ENCODE measurements at regions not wholly inside any gene's neighbourhood (a gene's known extent, or its start where the extent isn't known, plus 50 kb on each side); places are given as distances from the start of the nearest gene placed in this dataset.
"Not testable (repeated sequence)": the region's sequence is repeated elsewhere in the genome, so short reads cannot be mapped to it uniquely, and the experiment has no call there.

DNA sequence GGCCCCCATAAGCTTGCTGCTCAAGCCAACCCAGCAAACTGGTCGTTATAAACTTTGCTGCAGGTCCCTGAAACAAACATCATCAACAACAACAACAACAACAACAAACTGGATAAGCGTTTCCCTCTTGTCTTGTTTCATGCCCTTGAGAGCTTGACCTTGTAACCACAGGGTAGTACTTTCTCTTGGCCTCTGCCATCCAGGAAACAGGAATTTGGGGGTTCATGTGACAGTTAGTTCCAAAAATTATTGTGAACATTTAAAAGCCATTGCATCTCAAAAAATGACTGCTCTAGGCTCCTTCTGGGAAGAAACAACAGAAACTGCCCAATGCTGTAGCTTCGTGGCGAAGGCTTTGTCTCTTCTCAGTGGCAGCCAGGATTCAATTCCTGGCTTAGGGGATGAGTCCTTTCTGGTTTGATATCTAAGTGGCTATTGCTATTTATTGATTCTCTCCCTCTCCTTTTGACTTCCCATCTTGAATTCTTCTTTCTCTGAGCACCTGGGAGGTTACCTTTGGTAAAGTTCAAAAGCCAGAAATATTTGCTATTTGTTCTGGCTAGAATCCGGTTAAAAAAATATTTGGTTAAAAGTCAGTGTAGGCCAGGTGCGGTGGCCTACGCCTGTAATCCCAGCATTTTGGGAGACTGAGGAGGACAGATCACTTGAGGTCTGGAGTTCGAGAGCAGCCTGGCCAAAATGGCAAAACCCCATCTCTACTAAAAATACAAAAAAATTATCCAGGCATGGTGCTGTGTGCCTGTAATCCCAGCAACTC, 52.0 kb upstream of the CPM start:
- Mint-ChIP-seq H3K36me3 (ENCODE audit: insufficient read depth) (no peaks in the 10 kb centered on the region), H3K27me3 (peaks cover 62% of the 10 kb centered on the region), H3K27ac (ENCODE audit: low read depth) (no peak overlapping the region), H3K4me1 (no peaks in the 10 kb centered on the region), H3K9me3 (peaks cover 6% of the 10 kb centered on the region), H3K4me3 (no peak overlapping the region)
- no peak for DNase-seq (ENCODE audit: low spot score in 2 of 2)
- ATAC-seq (replicated peaks; ENCODE audit: extremely low read depth, poor library complexity, severe bottlenecking) = no peak

- peaks cover 14% of the 10 kb centered on the region for H3K9me3 Mint-ChIP-seq
- not testable (repeated sequence) for H3K36me3 Mint-ChIP-seq (ENCODE audit: insufficient read depth); ATAC-seq (replicated peaks; ENCODE audit: extremely low read depth, poor library complexity, severe bottlenecking)
Observed at GRCh38 chr12:68997526-68997925, 64.6 kb upstream of the CPM start.

DNA sequence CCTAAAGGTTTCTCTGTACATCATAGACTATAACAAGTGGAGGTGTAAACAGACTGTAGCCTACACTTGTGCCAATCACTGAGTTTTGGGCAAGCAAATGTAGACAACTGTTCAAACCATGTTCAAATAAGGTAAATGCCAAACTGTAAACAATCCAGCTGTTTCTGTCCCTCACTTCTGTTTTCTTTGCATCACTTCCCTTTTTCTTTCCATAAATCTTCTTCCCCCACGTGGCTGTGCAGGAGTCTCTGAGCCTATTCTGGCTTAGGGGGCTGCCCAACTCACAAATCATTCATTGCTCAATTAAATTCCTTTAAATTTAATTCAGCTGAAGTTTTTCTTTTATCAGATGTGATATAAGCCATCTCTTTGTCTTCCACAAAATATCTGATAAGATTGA, 65.1 kb upstream of the CPM start:
- peaks cover 29% of the 10 kb centered on the region for H3K27me3 Mint-ChIP-seq
- H3K36me3 Mint-ChIP-seq (ENCODE audit: insufficient read depth) = no peaks in the 10 kb centered on the region
- ATAC-seq (replicated peaks; ENCODE audit: extremely low read depth, poor library complexity, severe bottlenecking) (no peak), DNase-seq (ENCODE audit: low spot score in 2 of 2) (no peak)
- no peak overlapping the region for H3K4me3 Mint-ChIP-seq
- no peaks in the 10 kb centered on the region for H3K4me1 Mint-ChIP-seq
- H3K9me3 Mint-ChIP-seq = peaks cover 14% of the 10 kb centered on the region
- no peak overlapping the region for H3K27ac Mint-ChIP-seq (ENCODE audit: low read depth)

More at GRCh38 chr12:68997526-68997925, 64.6 kb upstream of the CPM start:
- H3K27me3 Mint-ChIP-seq = peaks cover 29% of the 10 kb centered on the region
- not testable (repeated sequence) for H3K4me1 Mint-ChIP-seq; DNase-seq (ENCODE audit: low spot score in 2 of 2); H3K27ac Mint-ChIP-seq (ENCODE audit: low read depth); H3K4me3 Mint-ChIP-seq

GRCh38 chr12:69000074-69000473, 67.1 kb upstream of the CPM start:
- Mint-ChIP-seq H3K9me3 (peaks cover 14% of the 10 kb centered on the region), H3K36me3 (ENCODE audit: insufficient read depth) (no peaks in the 10 kb centered on the region), H3K4me1 (no peaks in the 10 kb centered on the region), H3K27me3 (peaks cover 23% of the 10 kb centered on the region), H3K4me3 (no peak overlapping the region), H3K27ac (ENCODE audit: low read depth) (no peak overlapping the region)
- ATAC-seq (replicated peaks; ENCODE audit: extremely low read depth, poor library complexity, severe bottlenecking) (no peak), DNase-seq (ENCODE audit: low spot score in 2 of 2) (no peak)

DNA sequence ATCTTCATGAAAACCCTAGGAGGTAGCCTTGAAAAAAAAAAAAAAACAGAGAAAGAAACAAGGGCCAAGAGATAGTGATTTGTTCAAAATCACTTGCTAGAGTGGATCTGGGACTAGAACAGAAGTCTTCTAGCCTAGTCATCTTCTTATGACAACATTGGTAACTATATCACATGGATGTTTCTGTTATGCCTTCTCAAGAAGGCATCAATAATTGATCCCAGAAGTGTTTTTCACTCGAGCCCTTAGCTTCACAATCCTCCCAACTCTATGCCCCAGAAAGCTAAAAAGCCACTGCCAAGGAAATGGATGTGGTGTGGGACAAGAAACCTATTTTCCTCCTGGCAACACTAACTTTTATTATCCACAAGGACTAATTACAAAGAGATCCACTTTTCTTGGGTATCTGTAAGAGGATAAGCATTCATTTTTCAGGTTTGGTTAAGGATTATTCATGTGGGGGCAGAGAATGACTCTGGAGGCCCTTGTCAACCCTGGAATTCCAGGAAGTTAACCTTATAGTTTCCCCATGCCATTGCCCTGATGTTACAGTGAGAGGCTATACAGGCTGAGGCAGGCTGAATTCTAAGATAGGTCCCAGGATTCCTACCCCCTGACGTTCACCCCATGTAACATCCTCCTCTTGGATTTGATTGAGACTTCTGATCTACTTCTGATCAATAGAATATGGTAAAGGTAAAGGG, 67.7 kb upstream of the CPM start:
- no peaks in the 10 kb centered on the region for H3K36me3 Mint-ChIP-seq (ENCODE audit: insufficient read depth)
- peaks cover 29% of the 10 kb centered on the region for H3K27me3 Mint-ChIP-seq
- ATAC-seq (replicated peaks; ENCODE audit: extremely low read depth, poor library complexity, severe bottlenecking) (no peak), DNase-seq (ENCODE audit: low spot score in 2 of 2) (no peak)
- no peak overlapping the region for H3K27ac Mint-ChIP-seq (ENCODE audit: low read depth)
- H3K4me3 Mint-ChIP-seq = no peak overlapping the region
- H3K9me3 Mint-ChIP-seq = peaks cover 14% of the 10 kb centered on the region
- no peaks in the 10 kb centered on the region for H3K4me1 Mint-ChIP-seq

DNA sequence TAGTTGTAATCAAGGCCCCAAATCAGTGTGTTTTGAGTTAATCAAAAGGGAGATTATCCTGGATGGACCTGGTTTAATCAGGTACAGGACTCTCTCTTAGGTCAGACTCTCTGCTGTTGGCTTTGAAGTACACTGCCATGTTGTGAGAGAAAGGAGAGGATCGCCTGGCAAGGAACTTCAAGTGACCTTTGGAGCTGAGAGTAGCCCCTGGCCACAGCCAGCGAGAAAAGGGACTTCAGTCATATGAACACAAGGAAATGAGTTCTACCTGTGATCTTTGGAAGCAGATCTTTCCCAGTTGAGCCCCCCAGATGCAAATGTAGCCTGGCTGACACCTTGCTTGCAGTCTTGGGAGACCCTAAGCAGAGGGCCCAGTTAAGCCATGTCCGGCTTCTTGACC, 68.3 kb upstream of the CPM start:
- DNase-seq (ENCODE audit: low spot score in 2 of 2) (no peak), ATAC-seq (replicated peaks; ENCODE audit: extremely low read depth, poor library complexity, severe bottlenecking) (no peak)
- Mint-ChIP-seq H3K27me3 (peaks cover 35% of the 10 kb centered on the region), H3K4me3 (no peak overlapping the region), H3K36me3 (ENCODE audit: insufficient read depth) (no peaks in the 10 kb centered on the region), H3K27ac (ENCODE audit: low read depth) (no peak overlapping the region), H3K9me3 (peaks cover 14% of the 10 kb centered on the region), H3K4me1 (no peaks in the 10 kb centered on the region)

DNA sequence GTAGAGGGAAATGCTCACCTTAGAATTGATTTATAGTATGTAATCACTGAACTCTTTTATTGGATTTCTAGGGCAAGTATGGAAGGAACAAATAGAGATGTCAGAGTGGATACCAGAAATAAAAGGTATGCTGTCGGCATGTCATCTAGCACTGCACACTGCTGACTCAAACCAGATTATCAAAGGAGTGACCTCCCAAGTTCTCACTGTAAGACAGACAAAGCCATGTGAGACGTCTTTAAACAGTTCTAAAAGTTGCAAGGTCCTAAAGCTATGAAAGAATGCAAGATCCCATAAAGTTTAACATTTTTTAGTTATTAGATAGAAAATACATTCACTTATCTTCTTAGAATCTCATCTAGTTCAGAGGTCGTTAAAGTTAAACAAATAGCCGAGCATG, 70.0 kb upstream of the CPM start:
- Mint-ChIP-seq H3K4me1 (no peaks in the 10 kb centered on the region), H3K36me3 (ENCODE audit: insufficient read depth) (peaks cover 1% of the 10 kb centered on the region), H3K4me3 (no peak overlapping the region), H3K9me3 (peaks cover 6% of the 10 kb centered on the region), H3K27me3 (peaks cover 47% of the 10 kb centered on the region), H3K27ac (ENCODE audit: low read depth) (no peak overlapping the region)
- no peak for ATAC-seq (replicated peaks; ENCODE audit: extremely low read depth, poor library complexity, severe bottlenecking)
- no peak for DNase-seq (ENCODE audit: low spot score in 2 of 2)

- Mint-ChIP-seq H3K27me3 (peaks cover 48% of the 10 kb centered on the region), H3K27ac (ENCODE audit: low read depth) (no peak overlapping the region), H3K36me3 (ENCODE audit: insufficient read depth) (peaks cover 1% of the 10 kb centered on the region), H3K9me3 (peaks cover 6% of the 10 kb centered on the region), H3K4me1 (no peaks in the 10 kb centered on the region), H3K4me3 (no peak overlapping the region)
- ATAC-seq (replicated peaks; ENCODE audit: extremely low read depth, poor library complexity, severe bottlenecking) (no peak), DNase-seq (ENCODE audit: low spot score in 2 of 2) (no peak)
Observed at GRCh38 chr12:69003991-69004390, 71.0 kb upstream of the CPM start.

GRCh38 chr12:69007101-69007854, 74.3 kb upstream of the CPM start:
- peaks cover 1% of the 10 kb centered on the region for H3K36me3 Mint-ChIP-seq (ENCODE audit: insufficient read depth)
- H3K27me3 Mint-ChIP-seq = peaks cover 56% of the 10 kb centered on the region
- DNase-seq (ENCODE audit: low spot score in 2 of 2) (no peak), ATAC-seq (replicated peaks; ENCODE audit: extremely low read depth, poor library complexity, severe bottlenecking) (no peak)
- no peak overlapping the region for H3K4me3 Mint-ChIP-seq
- no peak overlapping the region for H3K27ac Mint-ChIP-seq (ENCODE audit: low read depth)
- H3K4me1 Mint-ChIP-seq = no peaks in the 10 kb centered on the region
- no peaks in the 10 kb centered on the region for H3K9me3 Mint-ChIP-seq

DNA sequence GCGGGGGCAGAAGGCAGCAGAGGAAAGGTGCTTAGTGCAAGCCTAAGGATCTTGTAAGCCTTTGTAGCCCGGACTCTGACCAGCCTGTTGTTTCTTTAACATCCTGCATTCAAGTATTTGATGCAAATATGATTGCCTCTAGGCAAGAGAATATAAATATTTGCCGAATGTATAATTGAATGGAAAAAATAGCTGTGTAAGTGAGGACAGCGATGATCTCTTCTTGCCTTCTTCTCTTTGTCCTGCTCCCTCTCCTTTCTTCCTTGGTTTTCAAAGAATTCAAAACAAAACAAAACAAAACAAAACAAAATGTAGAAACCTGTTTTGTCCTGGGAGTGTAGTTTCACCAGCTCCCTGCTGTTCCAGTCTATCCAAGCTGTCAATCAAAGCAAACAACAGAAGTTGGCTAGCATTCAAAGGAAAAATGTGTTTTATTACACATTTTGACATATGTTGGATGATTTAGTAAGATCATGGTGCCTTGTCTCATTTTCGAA, 74.9 kb upstream of the CPM start:
- no peak for ATAC-seq (replicated peaks; ENCODE audit: extremely low read depth, poor library complexity, severe bottlenecking)
- DNase-seq (ENCODE audit: low spot score in 2 of 2) = no peak
- Mint-ChIP-seq H3K4me1 (no peaks in the 10 kb centered on the region), H3K9me3 (no peaks in the 10 kb centered on the region), H3K27ac (ENCODE audit: low read depth) (no peak overlapping the region), H3K36me3 (ENCODE audit: insufficient read depth) (peaks cover 1% of the 10 kb centered on the region), H3K27me3 (peaks cover 56% of the 10 kb centered on the region), H3K4me3 (no peak overlapping the region)

DNA sequence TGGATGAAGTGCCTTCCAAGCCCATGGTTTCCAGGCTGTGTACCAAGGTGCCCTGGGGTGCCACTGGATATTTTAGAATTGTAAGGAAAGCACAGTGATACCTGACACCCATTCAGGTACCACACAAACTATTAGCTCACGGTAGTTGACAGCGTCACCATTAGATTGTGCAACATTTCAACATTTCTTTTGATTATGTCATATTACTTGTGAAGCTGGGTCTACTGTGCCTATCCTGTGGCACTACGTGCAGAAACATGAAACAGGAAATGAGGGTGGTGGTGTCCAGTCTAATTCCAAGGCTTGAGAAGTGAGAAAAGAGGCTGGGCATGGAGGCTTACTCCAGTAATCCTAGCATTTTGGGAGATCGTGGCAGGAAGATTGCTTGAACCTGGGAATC, 75.5 kb upstream of the CPM start:
- ATAC-seq (replicated peaks; ENCODE audit: extremely low read depth, poor library complexity, severe bottlenecking) (no peak), DNase-seq (ENCODE audit: low spot score in 2 of 2) (no peak)
- H3K4me1 Mint-ChIP-seq = no peaks in the 10 kb centered on the region
- H3K9me3 Mint-ChIP-seq = no peaks in the 10 kb centered on the region
- peaks cover 56% of the 10 kb centered on the region for H3K27me3 Mint-ChIP-seq
- peaks cover 1% of the 10 kb centered on the region for H3K36me3 Mint-ChIP-seq (ENCODE audit: insufficient read depth)
- H3K27ac Mint-ChIP-seq (ENCODE audit: low read depth) = no peak overlapping the region
- H3K4me3 Mint-ChIP-seq = no peak overlapping the region

- no peaks in the 10 kb centered on the region for H3K4me1 Mint-ChIP-seq
Observed at GRCh38 chr12:69014047-69014446, 81.1 kb upstream of the CPM start.

More at GRCh38 chr12:69014047-69014446, 81.1 kb upstream of the CPM start:
- no peak for DNase-seq (ENCODE audit: low spot score in 2 of 2)
- Mint-ChIP-seq H3K27ac (ENCODE audit: low read depth) (no peak overlapping the region), H3K4me3 (no peak overlapping the region), H3K36me3 (ENCODE audit: insufficient read depth) (no peaks in the 10 kb centered on the region), H3K9me3 (no peaks in the 10 kb centered on the region), H3K27me3 (peaks cover 50% of the 10 kb centered on the region)
- no peak for ATAC-seq (replicated peaks; ENCODE audit: extremely low read depth, poor library complexity, severe bottlenecking)
